Gastrocnemius medialis (tissue), 4 donors: ENCODE measurements at regions not wholly inside any gene's neighbourhood (a gene's known extent, or its start where the extent isn't known, plus 50 kb on each side); places are given as distances from the start of the nearest gene placed in this dataset.

Experiments used
- POLR2A ChIP-seq, 2 donors: fragments of 450-650 bp; IDR thresholded peaks; one replicate each; pipeline ENCODE4 v1.6.1; 2017; ENCODE audit warnings: antibody characterized with exemption in 2 of 2, mild to moderate bottlenecking in 2 of 2, moderate library complexity in 2 of 2
- TF ChIP-seq, protein P1 (sequence below), 5 experiments: fragments of 450-650 bp in 3 of 5; fragments of 200-600 bp in 2 of 5; sonication (generic) in 2 of 5; IDR thresholded peaks in 4 of 5; conservative IDR thresholded peaks in 1 of 5; 1 replicate in 4 of 5; 2 replicates in 1 of 5; pipeline ENCODE4 v1.5.1; 2016 to 2019; ENCODE audit warnings: antibody characterized with exemption in 5 of 5, mild to moderate bottlenecking in 3 of 5, moderate library complexity in 3 of 5

DNA sequence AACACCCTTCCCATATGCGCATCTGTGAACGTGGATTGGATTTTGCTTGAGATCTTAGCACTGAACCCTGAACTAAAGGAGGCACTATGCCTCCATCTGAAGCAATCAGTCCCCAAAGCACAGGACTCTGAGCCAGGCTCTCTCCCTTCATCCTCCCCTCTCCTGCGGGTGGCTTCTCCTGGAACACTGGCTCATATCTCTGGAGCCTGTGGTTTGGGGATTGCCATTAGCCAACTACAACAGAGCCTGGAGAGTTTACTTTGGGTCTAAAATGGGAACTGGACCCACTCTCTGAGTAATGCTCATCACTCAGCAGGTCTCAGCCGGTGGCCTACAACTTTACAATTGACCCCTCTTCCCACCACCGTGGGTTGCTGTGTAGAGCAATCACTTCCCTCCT lies 190.8 kb upstream of the HES1 start:
- TF ChIP-seq, protein P1, sequence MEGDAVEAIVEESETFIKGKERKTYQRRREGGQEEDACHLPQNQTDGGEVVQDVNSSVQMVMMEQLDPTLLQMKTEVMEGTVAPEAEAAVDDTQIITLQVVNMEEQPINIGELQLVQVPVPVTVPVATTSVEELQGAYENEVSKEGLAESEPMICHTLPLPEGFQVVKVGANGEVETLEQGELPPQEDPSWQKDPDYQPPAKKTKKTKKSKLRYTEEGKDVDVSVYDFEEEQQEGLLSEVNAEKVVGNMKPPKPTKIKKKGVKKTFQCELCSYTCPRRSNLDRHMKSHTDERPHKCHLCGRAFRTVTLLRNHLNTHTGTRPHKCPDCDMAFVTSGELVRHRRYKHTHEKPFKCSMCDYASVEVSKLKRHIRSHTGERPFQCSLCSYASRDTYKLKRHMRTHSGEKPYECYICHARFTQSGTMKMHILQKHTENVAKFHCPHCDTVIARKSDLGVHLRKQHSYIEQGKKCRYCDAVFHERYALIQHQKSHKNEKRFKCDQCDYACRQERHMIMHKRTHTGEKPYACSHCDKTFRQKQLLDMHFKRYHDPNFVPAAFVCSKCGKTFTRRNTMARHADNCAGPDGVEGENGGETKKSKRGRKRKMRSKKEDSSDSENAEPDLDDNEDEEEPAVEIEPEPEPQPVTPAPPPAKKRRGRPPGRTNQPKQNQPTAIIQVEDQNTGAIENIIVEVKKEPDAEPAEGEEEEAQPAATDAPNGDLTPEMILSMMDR (IDR thresholded peaks at IDR 0.05 in 4 of 5, conservative IDR thresholded peaks at IDR 0.05 in 1 of 5), result no peak
- no peak for TF ChIP-seq POLR2A (IDR thresholded peaks at IDR 0.05)
